HG02759 (cell line): ENCODE measurements at regions not wholly inside any gene's neighbourhood (a gene's known extent, or its start where the extent isn't known, plus 50 kb on each side); places are given as distances from the start of the nearest gene placed in this dataset.

ENCODE experiments used
- ATAC-seq: cut with Tn5 transposase; IDR thresholded peaks from one replicate; pipeline ENCODE4 v1.9.1; 2021; ENCODE audit warnings: mild to moderate bottlenecking, moderate library complexity; ENCODE audit not compliant: unreplicated experiment

- ATAC-seq, result no peak
Observed at GRCh38 chr18:30929718-30930117, 112.8 kb downstream of the DSC3 start.

- no peak for ATAC-seq
Observed at GRCh38 chr18:30929065-30929464, 113.5 kb downstream of the DSC3 start.

GRCh38 chr18:30927517-30928075 is 114.9 kb downstream of the DSC3 start:
- no peak for ATAC-seq

- ATAC-seq, result no peak
Observed at GRCh38 chr18:30927042-30927441, 115.5 kb downstream of the DSC3 start.

- ATAC-seq, result no peak
Observed at GRCh38 chr18:30925795-30926194, 116.7 kb downstream of the DSC3 start.

GRCh38 chr18:30920757-30921156 is 121.8 kb downstream of the DSC3 start:
- no peak for ATAC-seq

GRCh38 chr18:30920351-30920750 is 122.2 kb downstream of the DSC3 start:
- no peak for ATAC-seq

GRCh38 chr18:30917651-30918050 is 124.9 kb downstream of the DSC3 start:
- ATAC-seq, result no peak

GRCh38 chr18:30915336-30915988 is 127.1 kb downstream of the DSC3 start:
- no peak for ATAC-seq

- ATAC-seq, result no peak
Observed at GRCh38 chr18:30908381-30908780, 134.2 kb downstream of the DSC3 start.

- no peak for ATAC-seq
Observed at GRCh38 chr18:30903566-30903965, 139.0 kb downstream of the DSC3 start.

- no peak for ATAC-seq
Observed at GRCh38 chr18:30889519-30890301, 152.8 kb downstream of the DSC3 start.

GRCh38 chr18:30888344-30888743 is 154.2 kb downstream of the DSC3 start:
- no peak for ATAC-seq

GRCh38 chr18:30886998-30887397 is 155.5 kb downstream of the DSC3 start:
- no peak for ATAC-seq

- ATAC-seq, result no peak
Observed at GRCh38 chr18:30870466-30870865, 172.1 kb downstream of the DSC3 start.

- no peak for ATAC-seq
Observed at GRCh38 chr18:30862900-30863299, 179.6 kb downstream of the DSC3 start.

- no peak for ATAC-seq
Observed at GRCh38 chr18:30860741-30861140, 181.8 kb downstream of the DSC3 start.

- no peak for ATAC-seq
Observed at GRCh38 chr18:30859036-30859435, 183.5 kb downstream of the DSC3 start.

- no peak for ATAC-seq
Observed at GRCh38 chr18:30858560-30858959, 184.0 kb downstream of the DSC3 start.

GRCh38 chr18:30855762-30856161 is 186.8 kb downstream of the DSC3 start:
- ATAC-seq, result no peak

GRCh38 chr18:30852980-30853379 is 189.6 kb downstream of the DSC3 start:
- no peak for ATAC-seq

- ATAC-seq, result no peak
Observed at GRCh38 chr18:30852541-30852940, 190.0 kb downstream of the DSC3 start.
